ENCODE measurements at regions not wholly inside any gene's neighbourhood (a gene's known extent, or its start where the extent isn't known, plus 50 kb on each side); places are given as distances from the start of the nearest gene placed in this dataset.

GRCh38 chr6:22184371-22184770 lies 112.5 kb downstream of the PRL start:
- H3K79me2 ChIP-seq (ENCODE audit: insufficient read depth, low read depth, low read length), result no peaks in the 10 kb centered on the region
- POLR2A ChIA-PET, result no interaction called here
- H3K4me3 ChIP-seq (ENCODE audit: low read depth, low read length, poor library complexity, severe bottlenecking), result no peak overlapping the region
- H3K4me1 ChIP-seq (ENCODE audit: insufficient read depth, low read length, poor library complexity, severe bottlenecking), result no peaks in the 10 kb centered on the region
- H2AFZ ChIP-seq (ENCODE audit: low read length), result no peak overlapping the region
- intact Hi-C loops (cut with micrococcal nuclease; ENCODE audit: unreplicated experiment), result no loop called here
- H3K27ac ChIP-seq (ENCODE audit: low read depth, low read length, poor library complexity, severe bottlenecking), result no peak overlapping the region
- H3K9me2 ChIP-seq (ENCODE audit: insufficient read depth, low read length), result no peaks in the 10 kb centered on the region
- H3K9me3 ChIP-seq (ENCODE audit: low read length), result no peaks in the 10 kb centered on the region
- CTCF ChIA-PET (ENCODE audit: unreplicated experiment), result no interaction called here
- no peaks in the 10 kb centered on the region for H3K36me3 ChIP-seq (ENCODE audit: insufficient read depth, low read length)
- no peaks in the 10 kb centered on the region for H4K20me1 ChIP-seq (ENCODE audit: insufficient read depth, low read length)
- TF ChIP-seq CTCF (conservative IDR thresholded peaks at IDR 0.05; ENCODE audit: low read length), result no peak
- no peak for TF ChIP-seq EZH2phosphoT487 (IDR thresholded peaks at IDR 0.05; ENCODE audit: borderline replicate concordance, low read depth, low read length)
- no peak for DNase-seq (ENCODE audit: low spot score)
- no TSS peak for BruUV-seq (replicated peaks)
- H3K4me2 ChIP-seq (ENCODE audit: low read length), result no peak overlapping the region

- no peak for DNase-seq (ENCODE audit: low spot score)
- POLR2A ChIA-PET, result interaction anchor here (0.8 kb wide), 1 partner anchor 38 kb away, joined by 5 read pairs; no protein-coding TSS in a partner anchor
- Histone ChIP-seq H3K36me3 (ENCODE audit: insufficient read depth, low read length) (no peaks in the 10 kb centered on the region), H3K27ac (ENCODE audit: low read depth, low read length, poor library complexity, severe bottlenecking) (no peak overlapping the region), H3K4me1 (ENCODE audit: insufficient read depth, low read length, poor library complexity, severe bottlenecking) (no peaks in the 10 kb centered on the region), H3K79me2 (ENCODE audit: insufficient read depth, low read depth, low read length) (no peaks in the 10 kb centered on the region), H3K4me2 (ENCODE audit: low read length) (no peak overlapping the region), H3K4me3 (ENCODE audit: low read depth, low read length, poor library complexity, severe bottlenecking) (no peak overlapping the region), H3K9me2 (ENCODE audit: insufficient read depth, low read length) (no peaks in the 10 kb centered on the region), H2AFZ (ENCODE audit: low read length) (no peak overlapping the region), H4K20me1 (ENCODE audit: insufficient read depth, low read length) (no peaks in the 10 kb centered on the region), H3K9me3 (ENCODE audit: low read length) (no peaks in the 10 kb centered on the region)
- CTCF ChIA-PET (ENCODE audit: unreplicated experiment), result no interaction called here
- BruUV-seq (replicated peaks), result no TSS peak
- TF ChIP-seq CTCF (conservative IDR thresholded peaks at IDR 0.05; ENCODE audit: low read length) (no peak), EZH2phosphoT487 (IDR thresholded peaks at IDR 0.05; ENCODE audit: borderline replicate concordance, low read depth, low read length) (no peak)
- intact Hi-C loops (cut with micrococcal nuclease; ENCODE audit: unreplicated experiment), result loop anchor here (5.0 kb wide), 1 partner anchor 313 kb away; no protein-coding TSS in a partner anchor
These were observed 106.9 kb downstream of the PRL start for GRCh38 chr6:22189946-22190345.

GRCh38 chr6:22194188-22194921 lies 102.5 kb downstream of the PRL start:
- H3K27ac ChIP-seq (ENCODE audit: low read depth, low read length, poor library complexity, severe bottlenecking), result no peak overlapping the region
- no peaks in the 10 kb centered on the region for H3K4me1 ChIP-seq (ENCODE audit: insufficient read depth, low read length, poor library complexity, severe bottlenecking)
- H3K4me2 ChIP-seq (ENCODE audit: low read length), result no peak overlapping the region
- intact Hi-C loops (cut with micrococcal nuclease; ENCODE audit: unreplicated experiment), result no loop called here
- BruUV-seq (replicated peaks), result no TSS peak
- CTCF ChIA-PET (ENCODE audit: unreplicated experiment), result no interaction called here
- TF ChIP-seq CTCF (conservative IDR thresholded peaks at IDR 0.05; ENCODE audit: low read length) (no peak), EZH2phosphoT487 (IDR thresholded peaks at IDR 0.05; ENCODE audit: borderline replicate concordance, low read depth, low read length) (no peak)
- POLR2A ChIA-PET, result no interaction called here
- no peaks in the 10 kb centered on the region for H4K20me1 ChIP-seq (ENCODE audit: insufficient read depth, low read length)
- H3K79me2 ChIP-seq (ENCODE audit: insufficient read depth, low read depth, low read length), result no peaks in the 10 kb centered on the region
- DNase-seq (ENCODE audit: low spot score), result no peak
- H3K9me3 ChIP-seq (ENCODE audit: low read length), result no peaks in the 10 kb centered on the region
- H3K4me3 ChIP-seq (ENCODE audit: low read depth, low read length, poor library complexity, severe bottlenecking), result no peak overlapping the region
- H3K9me2 ChIP-seq (ENCODE audit: insufficient read depth, low read length), result no peaks in the 10 kb centered on the region
- H2AFZ ChIP-seq (ENCODE audit: low read length), result no peak overlapping the region
- H3K36me3 ChIP-seq (ENCODE audit: insufficient read depth, low read length), result no peaks in the 10 kb centered on the region
